ENCODE measurements at regions not wholly inside any gene's neighbourhood (a gene's known extent, or its start where the extent isn't known, plus 50 kb on each side); places are given as distances from the start of the nearest gene placed in this dataset.
"Not testable (repeated sequence)": the region's sequence is repeated elsewhere in the genome, so short reads cannot be mapped to it uniquely, and the experiment has no call there.

DNA sequence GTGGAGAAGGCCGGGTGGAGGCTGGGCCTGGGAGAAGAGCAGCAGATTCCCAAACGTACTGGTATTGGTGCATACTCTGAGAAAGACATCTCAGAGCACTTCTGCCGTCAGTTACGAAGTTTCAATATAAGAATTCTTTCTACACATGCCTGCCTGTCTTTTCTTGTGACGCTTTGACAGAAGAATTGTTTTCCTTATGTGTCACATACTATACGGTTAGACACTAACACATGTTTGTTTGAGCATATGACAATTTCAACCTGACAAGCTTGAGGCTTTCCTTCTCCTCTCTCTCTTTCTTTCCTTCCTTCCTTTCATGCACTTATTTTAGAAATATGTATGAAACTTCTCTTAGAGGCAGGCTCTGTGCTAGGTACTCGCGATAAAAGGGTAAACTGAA is 360.0 kb downstream of the QKI start:
- DNase-seq = no peak

DNA sequence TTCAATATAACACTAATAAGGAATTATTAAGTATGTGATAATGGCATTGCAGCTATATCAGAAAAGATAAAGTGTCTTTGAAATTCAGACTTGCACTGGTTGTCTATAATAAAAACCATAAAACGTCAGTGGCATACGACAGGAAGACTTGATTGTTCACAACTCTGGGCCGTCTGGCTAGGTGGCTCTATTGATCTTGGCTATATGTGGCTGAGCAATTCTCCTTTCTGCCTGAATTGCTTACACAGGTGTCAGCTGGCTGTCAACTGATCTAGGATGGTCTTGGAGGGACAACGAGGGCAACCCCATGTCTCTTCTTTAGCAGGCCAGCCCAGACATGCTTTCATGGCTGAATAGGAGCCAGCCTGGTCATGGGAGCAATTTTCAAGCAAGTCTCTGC is 359.1 kb downstream of the QKI start:
- DNase-seq = no peak

DNA sequence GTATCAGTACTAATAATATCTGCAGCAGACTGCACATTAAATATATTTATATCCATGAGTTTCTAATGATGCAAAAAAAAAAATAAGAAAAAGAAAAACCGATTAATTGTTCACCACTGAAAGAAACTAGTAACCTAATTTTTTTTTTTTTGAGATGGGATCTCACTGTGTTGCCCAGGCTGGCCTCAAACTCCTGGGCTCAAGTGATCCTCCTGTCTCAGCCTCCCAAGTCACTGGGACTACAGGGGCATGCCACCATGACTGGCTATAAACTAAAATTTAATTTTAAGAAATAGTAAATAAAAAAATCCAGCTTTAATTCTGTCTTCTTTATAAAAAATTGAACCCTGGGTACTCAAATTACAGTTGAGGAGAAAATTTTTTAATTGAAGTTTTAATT is 358.2 kb downstream of the QKI start:
- no peak for DNase-seq

DNA sequence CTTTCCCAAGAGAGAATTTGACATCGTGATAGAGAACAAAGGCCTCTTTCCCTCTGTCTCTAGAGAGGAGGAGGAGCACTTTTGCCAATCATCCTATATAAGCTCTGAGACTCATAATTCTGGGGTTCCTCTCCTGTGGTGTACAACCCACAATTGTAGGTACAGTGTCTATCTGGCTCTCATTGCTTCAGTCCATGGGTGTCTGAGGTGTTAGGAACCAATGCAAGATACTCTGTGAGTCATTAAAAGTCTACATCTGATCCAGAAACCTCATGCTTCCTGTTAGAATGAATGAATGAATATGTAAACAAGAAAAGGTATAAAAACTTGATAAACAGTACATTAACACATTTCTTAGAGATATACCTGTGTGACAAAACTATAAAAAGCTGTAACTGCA is 356.7 kb downstream of the QKI start:
- DNase-seq = no peak

DNA sequence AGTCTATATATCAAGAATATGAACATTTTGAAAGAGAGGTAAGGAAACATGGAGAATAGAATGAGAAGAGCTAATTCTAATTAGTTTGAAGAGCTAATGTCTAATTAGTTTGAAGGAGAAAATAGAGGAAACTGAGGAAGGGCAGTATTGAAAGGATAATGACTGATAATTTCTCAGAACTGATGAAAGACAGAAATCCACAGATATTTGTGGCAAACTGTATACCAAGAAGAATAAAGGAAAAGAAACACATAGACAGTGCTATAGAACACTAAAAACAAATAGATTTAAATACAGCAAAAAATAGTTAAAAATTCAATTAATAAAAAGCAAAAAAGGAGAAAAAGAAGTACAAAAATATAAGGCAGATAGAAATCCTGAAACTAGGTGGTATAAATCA is 354.4 kb downstream of the QKI start:
- no peak for DNase-seq

DNA sequence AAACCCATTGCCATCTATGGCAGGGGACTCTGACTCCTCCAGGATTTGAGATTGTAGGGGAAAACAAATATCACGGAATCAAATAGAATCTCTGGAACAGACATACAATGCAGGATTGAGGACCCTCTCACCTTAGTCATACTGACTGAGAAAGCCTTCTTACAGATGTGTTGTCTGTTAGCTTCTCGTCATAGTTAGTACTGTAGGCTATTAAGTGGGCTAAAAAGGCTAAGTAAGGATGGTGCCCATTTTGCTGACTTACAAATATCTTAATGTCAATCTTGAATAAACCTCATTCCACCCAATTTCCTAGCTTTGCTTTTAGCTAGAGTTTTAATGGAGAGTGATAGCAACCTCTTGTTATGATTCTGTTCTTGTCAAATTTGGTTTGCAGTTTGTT is 352.4 kb downstream of the QKI start:
- DNase-seq = no peak

DNA sequence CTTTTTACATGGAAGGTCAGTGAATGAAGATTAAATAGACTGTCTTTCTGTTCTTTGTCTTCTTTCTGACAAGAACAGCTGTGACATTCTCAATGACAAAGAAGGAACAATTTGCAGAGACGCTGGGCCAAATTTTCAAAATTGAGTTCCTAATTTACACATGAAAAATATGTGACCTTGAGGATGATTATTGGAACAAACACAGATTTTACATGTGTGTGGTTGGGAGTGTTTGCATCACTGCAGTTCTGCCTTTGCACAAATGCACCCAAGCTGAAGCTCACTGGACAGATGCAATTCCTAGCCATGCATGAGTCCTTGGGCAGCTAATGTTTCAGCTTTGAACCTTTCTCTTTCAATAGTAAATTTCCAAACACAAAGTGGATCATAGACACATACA is 350.8 kb downstream of the QKI start:
- no peak for DNase-seq

DNA sequence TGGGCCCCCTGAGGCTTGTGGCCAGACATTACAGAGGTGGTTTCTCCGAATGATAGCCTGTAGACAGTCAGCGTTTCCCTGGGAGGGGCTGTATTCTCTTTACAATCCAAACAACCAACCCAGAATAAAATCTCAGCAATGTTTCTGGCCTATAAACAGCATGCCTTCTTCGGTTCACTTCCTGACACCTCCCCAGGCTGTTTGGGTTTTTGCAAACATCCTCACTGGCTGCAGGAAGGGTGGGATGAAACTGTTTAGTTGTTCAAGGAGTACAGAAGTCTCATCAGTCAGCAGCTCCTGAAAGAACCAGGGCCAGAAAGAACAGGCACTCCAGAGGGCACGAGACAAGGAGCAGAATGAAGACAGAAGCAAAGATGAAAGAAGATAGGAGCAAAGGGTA is 350.0 kb downstream of the QKI start:
- no peak for DNase-seq

DNA sequence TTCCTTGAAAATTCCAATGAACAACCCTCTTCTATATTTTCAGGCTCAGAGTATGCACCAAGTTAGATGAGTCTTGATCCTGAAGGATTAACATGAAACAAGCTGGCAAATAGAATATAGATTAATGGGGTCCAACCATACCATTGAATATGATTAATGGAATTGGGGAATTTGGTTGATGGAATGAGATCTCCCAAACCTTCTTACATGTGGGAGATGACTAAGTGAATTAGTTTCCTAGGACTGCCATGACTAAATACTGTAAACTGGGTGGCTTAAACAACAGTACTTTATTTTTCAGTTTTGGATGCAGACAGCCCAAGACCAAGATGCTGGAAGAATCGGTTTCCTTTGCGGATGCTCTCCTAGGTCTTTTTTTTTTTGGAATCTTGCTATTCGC is 347.0 kb downstream of the QKI start:
- DNase-seq = no peak

DNA sequence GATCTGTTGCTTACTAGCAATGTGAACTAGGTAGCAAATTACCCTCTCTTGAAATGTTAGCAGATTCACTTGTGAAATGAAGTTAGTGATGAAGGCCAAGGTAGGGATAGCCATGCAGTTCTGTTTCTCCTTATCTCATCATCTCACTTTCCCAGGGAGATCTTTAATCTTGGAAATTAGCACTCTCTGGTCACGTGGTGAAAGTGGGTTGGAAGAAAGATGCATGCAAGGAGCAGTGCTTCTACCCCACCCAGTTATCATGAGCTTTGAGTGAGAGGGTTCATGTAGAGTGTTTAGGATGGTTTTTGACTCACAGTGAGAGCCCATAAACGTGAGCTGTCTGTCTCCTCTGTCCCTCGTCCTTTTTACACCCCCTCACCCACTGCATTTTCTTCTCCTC is 346.3 kb downstream of the QKI start:
- DNase-seq = no peak

DNA sequence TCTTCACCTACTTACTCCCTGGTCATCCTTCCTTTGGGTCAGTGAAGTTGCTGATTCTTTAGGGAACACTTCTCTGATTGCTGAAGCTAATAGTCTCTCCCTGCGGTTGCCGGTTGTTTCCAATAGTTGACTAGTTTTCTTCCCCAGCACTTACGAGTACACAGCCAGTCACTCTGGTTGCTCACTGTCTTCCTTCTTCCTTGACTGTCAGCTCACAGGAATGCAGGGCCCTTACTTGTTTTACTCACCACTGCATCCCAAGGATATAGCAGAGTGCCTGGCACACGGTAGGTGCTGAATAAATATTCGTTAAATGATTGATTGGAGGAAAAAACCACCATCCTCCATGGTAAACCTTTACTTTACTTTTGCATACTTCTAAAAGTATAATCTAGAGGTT is 345.0 kb downstream of the QKI start:
- no peak for DNase-seq

DNA sequence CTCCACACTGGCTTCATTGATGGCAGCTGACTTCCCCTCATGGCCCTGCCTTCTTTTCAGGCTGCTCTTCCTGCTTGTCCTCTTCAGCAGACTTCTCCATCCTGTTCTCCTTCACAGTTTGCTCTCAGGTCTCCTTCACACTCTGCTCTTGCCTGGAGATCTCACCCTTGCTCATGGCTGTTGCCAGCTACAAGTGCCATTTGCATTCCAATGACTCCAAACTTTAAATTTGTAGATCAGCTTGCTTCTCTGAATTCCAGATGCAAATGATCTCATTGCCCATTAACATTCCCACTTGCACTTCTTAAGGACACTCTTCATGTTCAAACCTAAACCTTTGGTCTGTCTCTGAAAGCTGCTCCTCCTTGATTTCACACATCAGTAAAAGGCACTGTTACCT is 343.0 kb downstream of the QKI start:
- DNase-seq = no peak

DNA sequence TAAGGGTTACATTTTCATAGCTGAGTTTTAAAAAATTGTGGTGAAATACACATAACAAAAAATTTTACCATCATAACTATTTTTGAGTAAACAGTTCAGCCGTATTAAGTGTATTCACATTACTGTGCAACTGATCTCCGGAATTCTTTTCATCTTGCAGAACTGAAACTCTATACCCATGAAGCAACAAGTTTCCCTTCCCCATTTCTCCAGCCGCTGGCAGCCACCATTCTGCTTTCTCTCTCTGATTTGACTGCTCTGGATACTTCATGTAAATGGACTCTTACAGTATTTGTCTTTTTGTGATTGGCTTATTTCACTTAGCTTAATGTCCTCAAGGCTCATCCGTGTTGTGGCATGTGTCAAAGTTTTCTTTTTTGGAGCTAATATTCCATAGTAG is 341.6 kb downstream of the QKI start:
- no peak for DNase-seq

DNA sequence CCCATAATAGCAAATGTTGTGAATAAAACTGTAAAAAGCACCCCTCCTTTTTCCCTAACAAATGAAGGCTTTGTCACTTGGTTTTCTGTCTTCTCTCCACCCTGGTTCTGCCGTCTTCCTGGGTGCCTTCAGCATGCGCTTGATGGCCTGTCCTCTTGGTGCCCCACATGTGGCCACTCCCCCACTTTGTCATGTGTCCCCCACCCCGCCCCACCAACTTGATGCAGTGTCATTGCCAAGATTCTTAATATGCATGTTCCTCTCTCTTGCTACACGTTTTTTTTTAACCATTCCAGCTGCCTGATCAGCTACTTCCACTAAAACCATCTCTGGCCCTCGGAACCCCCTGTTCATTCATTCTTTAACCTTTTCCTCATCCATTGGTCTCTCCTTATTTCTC is 340.3 kb downstream of the QKI start:
- no peak for DNase-seq

DNA sequence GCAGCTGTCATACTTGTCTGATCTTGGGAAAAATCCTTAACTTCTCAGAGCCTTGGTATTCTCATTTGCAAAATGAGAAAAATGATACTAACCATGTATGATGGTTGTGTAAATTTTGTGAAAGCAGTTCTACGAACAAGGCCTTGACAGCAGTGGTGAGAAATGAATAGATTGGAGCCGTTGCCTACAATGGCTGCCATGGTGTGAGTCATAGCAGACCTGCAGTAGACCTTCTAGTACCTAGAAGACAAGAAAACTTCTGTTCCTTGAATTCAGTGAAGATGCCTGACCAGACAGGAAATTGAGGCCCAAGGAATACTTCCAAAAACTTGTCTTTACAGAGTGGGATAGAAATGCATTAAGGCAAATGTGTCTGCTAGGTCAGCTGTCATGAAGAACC is 338.9 kb downstream of the QKI start:
- no peak for DNase-seq

DNA sequence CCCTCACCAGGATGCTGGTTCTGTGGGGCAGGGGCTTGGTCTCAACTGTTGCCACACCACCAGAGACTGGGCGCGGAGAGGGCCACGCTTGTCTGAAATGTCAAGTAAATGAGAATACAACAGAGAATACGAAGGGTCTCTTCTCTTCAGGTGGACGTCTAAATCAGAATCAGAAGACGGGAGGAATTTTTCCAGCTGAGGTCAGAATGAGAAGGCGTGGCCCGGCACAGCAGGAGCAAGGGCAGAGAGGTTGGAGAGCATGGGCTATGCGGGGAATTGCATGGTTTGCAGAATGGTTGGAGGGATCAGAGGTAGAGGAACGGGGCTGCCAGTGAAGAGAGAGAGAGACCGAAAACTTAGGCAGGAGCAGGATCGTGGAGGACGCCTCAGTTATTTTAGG is 337.9 kb downstream of the QKI start:
- no peak for DNase-seq

DNA sequence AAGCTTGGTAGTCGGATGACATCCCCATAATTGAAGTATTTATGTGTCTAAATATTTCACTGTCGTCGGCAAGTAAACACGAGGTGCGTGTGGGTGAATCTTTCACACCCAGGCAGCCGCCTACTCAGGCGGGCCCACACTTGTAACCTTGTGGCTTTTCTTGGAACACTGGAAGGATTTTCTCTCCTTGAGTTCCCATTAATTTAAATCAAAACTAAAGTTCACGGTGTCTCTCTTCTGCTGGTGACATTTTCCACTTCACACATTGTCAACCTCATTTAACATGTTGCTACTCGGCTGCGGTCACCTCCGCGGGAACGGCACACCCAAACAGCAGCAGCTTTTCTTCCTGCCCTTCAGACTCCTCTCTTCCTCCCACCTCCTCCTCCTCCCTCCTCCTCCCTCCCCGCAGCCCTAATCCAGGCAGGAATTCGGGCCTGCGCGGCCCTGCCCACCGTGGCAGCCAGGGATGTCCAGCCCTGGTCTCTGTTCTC is 336.6 kb downstream of the QKI start:
- no peak for DNase-seq

DNA sequence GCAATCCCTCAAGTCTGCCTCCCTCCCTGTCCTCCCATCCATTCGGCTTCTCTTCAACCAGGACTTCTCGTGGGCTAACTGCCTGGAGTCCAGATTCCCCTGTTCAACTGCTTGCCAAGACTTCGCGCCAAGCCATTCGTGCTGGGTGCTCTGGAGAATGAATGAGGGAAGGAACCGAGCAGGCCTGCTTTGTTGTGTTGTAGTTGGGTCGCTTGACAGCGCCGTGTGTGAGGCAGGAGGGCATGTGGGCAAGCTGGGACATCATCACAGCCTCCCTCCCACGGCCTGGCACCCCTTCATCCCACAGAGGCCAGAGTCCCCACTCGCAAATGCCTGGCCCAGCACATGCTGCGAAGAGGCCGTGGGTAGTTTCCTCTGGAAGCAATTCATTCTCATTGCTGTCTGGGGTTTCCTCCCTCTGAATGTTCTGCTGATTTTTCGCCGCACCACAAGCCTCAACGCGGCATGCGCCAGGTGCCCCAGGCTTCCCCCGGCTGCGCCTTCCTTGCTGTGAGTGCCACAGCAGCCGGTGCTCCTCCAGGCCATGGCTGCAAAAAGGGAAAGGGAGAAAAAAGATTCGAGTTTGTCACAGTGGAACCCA is 336.0 kb downstream of the QKI start:
- no peak for DNase-seq

DNA sequence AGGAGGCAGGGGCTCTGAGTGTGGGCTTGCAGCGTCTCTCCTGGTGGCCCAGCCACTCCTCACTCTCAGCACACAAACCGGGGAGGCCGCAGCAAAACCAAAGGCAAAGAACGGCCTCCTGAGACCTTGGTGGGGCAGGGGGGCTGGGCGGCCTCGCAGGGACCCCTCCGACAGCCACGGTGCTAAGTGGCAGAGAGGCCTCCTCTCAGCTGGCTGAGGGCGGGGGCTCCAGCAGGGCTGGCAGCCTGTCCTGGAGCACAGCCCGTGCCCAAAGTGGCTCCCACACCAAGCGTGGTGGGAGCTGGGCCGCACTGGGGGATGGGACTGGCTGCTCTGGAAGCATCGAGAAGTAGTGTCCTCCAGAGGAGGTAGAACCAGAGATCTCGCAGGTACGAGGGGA is 334.4 kb downstream of the QKI start:
- no peak for DNase-seq

DNA sequence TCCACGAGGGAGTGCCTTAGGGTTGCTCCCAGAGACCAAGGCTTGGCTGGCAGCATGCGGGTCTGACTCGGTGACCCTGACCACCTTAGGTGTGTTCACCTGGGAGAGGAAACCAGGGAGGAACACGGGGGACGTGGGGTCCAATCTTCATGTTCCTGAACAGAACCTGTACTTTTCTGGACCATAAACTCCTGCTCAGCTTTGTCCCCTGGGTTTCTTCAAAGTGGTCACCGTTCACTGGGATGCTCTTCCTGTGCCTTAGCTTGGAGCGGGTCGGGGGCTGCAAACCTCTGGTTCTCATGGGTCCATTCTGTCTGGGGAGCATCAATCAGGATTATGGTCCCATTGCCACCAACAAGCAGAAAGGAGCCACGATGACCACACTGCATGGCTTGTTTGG is 333.5 kb downstream of the QKI start:
- no peak for DNase-seq

DNA sequence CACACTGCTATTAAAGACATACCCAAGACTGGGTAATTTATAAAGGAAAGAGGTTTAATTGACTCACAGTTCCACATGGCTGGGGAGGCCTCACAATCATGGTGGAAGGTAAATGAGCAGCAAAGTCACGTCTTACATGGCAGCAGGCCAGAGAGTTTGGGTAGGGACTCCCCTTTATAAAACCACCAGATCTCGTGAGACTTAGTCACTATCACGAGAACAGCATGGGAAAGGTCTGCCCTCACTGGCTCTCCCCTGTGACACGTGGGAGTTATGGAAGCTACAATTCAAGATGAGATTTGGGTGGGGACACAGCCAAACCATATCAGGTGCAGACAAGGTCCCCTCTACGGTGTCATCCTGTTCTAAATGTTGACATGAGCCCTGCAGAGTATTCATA is 332.5 kb downstream of the QKI start:
- DNase-seq = not testable (repeated sequence)

DNA sequence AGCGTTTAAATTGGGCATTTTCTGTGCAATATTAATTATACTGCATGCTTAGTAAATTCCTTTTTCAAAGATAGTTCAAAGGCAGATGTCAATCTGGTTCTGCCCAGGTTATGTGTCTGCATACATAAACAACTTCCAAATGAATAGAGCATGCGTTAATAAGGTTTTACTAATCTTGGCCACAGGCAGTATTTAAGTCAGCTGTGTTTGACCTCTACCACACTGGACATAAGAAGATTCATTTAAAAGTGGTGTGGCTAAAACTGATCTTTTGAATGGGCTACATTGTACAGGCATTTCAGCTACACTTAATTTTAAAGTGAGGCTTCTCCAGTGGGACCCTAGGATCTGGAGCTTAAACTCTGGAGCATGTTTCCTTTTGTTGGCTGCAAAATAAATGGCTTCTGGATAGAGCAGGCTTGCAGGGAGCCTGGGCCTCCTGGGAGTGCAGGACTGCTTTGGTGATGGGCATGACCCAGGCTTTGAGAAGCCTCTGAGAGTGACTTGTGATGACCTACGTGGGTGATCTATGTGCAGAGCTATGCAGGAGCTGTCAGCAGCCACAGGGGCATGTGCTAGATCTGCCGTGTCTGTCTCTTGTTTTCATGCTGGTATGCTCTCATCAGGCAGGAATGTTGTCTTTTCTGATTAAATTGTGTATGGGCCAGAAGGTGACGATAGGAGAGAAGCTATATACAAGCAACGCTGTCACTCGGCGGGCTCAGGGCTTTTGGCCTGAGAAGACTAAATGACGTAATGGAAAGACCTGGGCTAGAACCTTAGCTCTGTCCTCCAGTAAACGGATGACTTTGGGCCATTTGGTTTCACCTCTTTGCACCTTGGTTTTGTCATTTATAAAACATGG is 331.2 kb downstream of the QKI start:
- DNase-seq = no peak

DNA sequence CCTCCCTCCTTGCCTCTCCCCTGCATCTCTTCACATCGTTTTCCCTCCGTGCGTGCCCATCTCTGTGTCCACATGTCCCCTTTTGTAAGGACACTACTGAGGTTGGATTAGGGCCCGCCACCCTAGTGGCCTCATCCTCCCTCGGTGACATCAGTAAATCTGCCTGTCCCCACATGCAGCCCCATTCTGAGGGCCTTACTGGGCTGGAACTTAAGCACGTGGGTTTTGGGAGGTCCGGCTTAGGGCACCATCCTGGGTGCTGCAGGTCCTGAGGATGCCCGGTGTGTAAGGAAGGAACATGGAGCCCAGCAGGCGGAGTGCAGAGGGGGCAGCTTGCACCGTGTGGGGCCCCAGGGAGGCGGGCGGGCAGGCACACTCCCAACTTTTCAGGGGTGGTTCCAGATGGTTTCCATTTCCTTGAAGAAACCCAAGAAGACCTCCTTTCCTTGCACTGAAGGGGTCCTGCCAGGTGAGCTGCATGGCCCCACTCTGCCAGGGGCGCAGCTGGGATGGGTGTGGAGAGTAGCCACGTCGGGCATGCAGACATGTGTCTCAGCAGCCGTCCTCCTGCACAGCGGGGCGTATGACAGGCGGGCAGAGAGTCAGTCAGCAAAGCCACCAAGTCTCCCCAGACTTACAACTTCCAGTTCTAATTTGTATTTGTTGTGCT is 329.9 kb downstream of the QKI start:
- no peak for DNase-seq

DNA sequence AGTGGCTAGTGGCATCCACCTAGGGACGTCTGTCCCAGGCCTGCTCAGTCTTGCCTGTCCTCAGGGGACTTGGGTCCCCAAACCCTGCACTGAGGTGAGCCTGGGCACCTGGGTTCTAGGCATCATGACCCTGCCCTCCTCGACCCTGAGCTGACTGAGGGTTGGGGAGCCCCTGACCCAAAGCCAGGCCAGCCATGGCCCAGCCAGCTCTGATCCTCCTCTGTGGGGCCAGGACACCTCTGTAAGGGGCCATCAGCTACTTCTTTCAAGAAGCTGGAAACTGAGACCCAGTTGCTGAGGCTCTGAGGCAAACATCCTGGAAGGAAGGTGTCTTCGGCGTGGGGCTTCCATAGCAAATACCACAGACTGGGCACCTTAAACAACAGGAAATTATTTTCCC is 329.3 kb downstream of the QKI start:
- no peak for DNase-seq
